PC-9 (cell line): ENCODE measurements at regions not wholly inside any gene's neighbourhood (a gene's known extent, or its start where the extent isn't known, plus 50 kb on each side); places are given as distances from the start of the nearest gene placed in this dataset.

ENCODE experiments used
- CTCF ChIP-seq: fragments of 200-600 bp; sonication (generic); conservative IDR thresholded peaks from 2 replicates; pipeline ENCODE4 v1.6.1; 2017; ENCODE audit warnings: mixed run types, antibody characterized with exemption, mild to moderate bottlenecking, moderate library complexity
- EZH2 ChIP-seq: fragments of 200-600 bp; sonication (generic); IDR thresholded peaks from 2 replicates; pipeline ENCODE4 v1.8.0; 2017; ENCODE audit warnings: antibody characterized with exemption, low read depth

- TF ChIP-seq CTCF (no peak), EZH2 (no peak)
These were observed 74.7 kb upstream of the MAN2A1 start for GRCh38 chr5:109614981-109615380.
